Brain microvascular endothelial cell (primary cell): ENCODE measurements at regions not wholly inside any gene's neighbourhood (a gene's known extent, or its start where the extent isn't known, plus 50 kb on each side); places are given as distances from the start of the nearest gene placed in this dataset.

Source experiments
- DNase-seq: peaks from one replicate; pipeline ENCODE4 v3.0.0-alpha.2; 2020
- H3K27ac ChIP-seq: fragments of 250-450 bp; sonication (Bioruptor Pico); 2 replicates; pipeline ENCODE4 v1.5.1; 2020; ENCODE audit warnings: mild to moderate bottlenecking, moderate library complexity
- H3K27me3 ChIP-seq: fragments of 250-450 bp; sonication (Bioruptor Pico); replicated peaks from 2 replicates; pipeline ENCODE4 v1.5.1; 2020; ENCODE audit warnings: mild to moderate bottlenecking
- H3K36me3 ChIP-seq: fragments of 250-450 bp; sonication (Bioruptor Pico); replicated peaks from 2 replicates; pipeline ENCODE4 v1.5.1; 2020; ENCODE audit warnings: mild to moderate bottlenecking
- H3K4me3 ChIP-seq: 2 replicates; pipeline ENCODE4 v1.5.1; 2011; ENCODE audit warnings: low read depth, mild to moderate bottlenecking, control low read depth, low read length, moderate library complexity
- CTCF ChIP-seq: IDR thresholded peaks from 2 replicates; pipeline ENCODE4 v1.5.1; 2011; ENCODE audit warnings: low read depth, mild to moderate bottlenecking, moderate library complexity, low read length, control low read depth, inconsistent platforms; ENCODE audit errors: missing control alignments
- in situ Hi-C: cut with HindIII; loops from 2 replicates; pipeline ENCODE4 v1.10.0; 2017; ENCODE audit warnings: low sequenced_read_pairs, low pct_ligation_motif_present

DNA sequence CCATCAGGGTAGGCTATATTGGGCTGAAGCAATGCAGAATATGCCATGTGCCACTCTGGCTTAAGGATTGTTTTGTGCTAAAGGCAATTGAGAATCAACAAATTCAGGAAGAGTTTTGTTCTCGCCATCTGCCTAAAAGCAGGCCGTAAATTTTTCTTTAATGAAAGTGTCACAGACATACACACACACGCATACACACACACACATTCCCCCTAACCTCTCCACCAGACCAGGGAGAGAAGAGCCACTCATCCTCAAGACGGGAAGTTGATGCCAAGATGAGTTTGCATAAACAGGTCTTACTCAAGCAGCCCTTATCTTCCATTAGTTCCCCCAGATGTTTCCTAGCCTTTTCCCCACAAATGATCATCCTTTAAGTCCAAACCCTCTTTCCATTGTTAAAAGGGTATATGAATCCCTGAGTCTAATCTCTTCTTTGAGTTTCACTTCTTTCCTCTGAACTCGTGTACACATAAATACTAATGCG, 59.6 kb upstream of the TRIM24 start:
- Histone ChIP-seq H3K27me3 (no peaks in the 10 kb centered on the region), H3K27ac (no peak overlapping the region), H3K4me3 (no peak overlapping the region), H3K36me3 (no peaks in the 10 kb centered on the region)
- no peak for DNase-seq
- no peak for TF ChIP-seq CTCF
- in situ Hi-C loops = no loop called here

- no peak overlapping the region for H3K4me3 ChIP-seq
- no peaks in the 10 kb centered on the region for H3K36me3 ChIP-seq
- in situ Hi-C loops = no loop called here
- no peaks in the 10 kb centered on the region for H3K27me3 ChIP-seq
- TF ChIP-seq CTCF = no peak
- no peak overlapping the region for H3K27ac ChIP-seq
- no peak for DNase-seq
Measured at GRCh38 chr7:138402749-138403148, 57.3 kb upstream of the TRIM24 start.

GRCh38 chr7:138405496-138405895, 54.6 kb upstream of the TRIM24 start:
- Histone ChIP-seq H3K27me3 (no peaks in the 10 kb centered on the region), H3K27ac (no peak overlapping the region), H3K36me3 (no peaks in the 10 kb centered on the region), H3K4me3 (no peak overlapping the region)
- DNase-seq = no peak
- TF ChIP-seq CTCF = no peak
- in situ Hi-C loops = no loop called here

GRCh38 chr7:138407792-138408191, 52.3 kb upstream of the TRIM24 start:
- in situ Hi-C loops = no loop called here
- no peak for DNase-seq
- no peak overlapping the region for H3K4me3 ChIP-seq
- no peak overlapping the region for H3K27ac ChIP-seq
- no peak for TF ChIP-seq CTCF
- no peaks in the 10 kb centered on the region for H3K36me3 ChIP-seq
- H3K27me3 ChIP-seq = no peaks in the 10 kb centered on the region
